PFSK-1 (cell line): ENCODE measurements at regions not wholly inside any gene's neighbourhood (a gene's known extent, or its start where the extent isn't known, plus 50 kb on each side); places are given as distances from the start of the nearest gene placed in this dataset.

Experiments
- FOXP2 ChIP-seq: optimal IDR thresholded peaks from 2 replicates; pipeline ENCODE3; 2011; ENCODE audit warnings: borderline replicate concordance, control low read depth, inconsistent platforms; ENCODE audit not compliant: insufficient read depth; ENCODE audit errors: extremely low read length, extremely low read depth
- POLR2AphosphoS5 ChIP-seq: IDR thresholded peaks from 2 replicates; pipeline ENCODE4 v1.6.1; 2012; ENCODE audit warnings: low read depth, mild to moderate bottlenecking, control low read depth, low read length, moderate library complexity
- SIN3A ChIP-seq: IDR thresholded peaks from 2 replicates; pipeline ENCODE4 v1.6.1; 2012; ENCODE audit warnings: mild to moderate bottlenecking, low read length, moderate library complexity, borderline replicate concordance; ENCODE audit not compliant: insufficient read depth
- TAF1 ChIP-seq: IDR thresholded peaks from 2 replicates; pipeline ENCODE4 v1.6.1; 2012; ENCODE audit warnings: low read length, control low read depth, borderline replicate concordance; ENCODE audit not compliant: insufficient read depth
- TF ChIP-seq, protein P1 (sequence below), 2 experiments: IDR thresholded peaks; 2 replicates each; pipeline versions ENCODE4 v1.6.1 to v1.8.0; 2011 to 2012; ENCODE audit warnings: low read depth in 2 of 2, low read length in 2 of 2, control low read depth in 1 of 2, inconsistent platforms in 1 of 2, mild to moderate bottlenecking in 1 of 2, moderate library complexity in 1 of 2; ENCODE audit not compliant: insufficient read depth in 1 of 2

- TF ChIP-seq FOXP2 (no peak), SIN3A (no peak), POLR2AphosphoS5 (no peak), TAF1 (no peak)
- TF ChIP-seq, protein P1, sequence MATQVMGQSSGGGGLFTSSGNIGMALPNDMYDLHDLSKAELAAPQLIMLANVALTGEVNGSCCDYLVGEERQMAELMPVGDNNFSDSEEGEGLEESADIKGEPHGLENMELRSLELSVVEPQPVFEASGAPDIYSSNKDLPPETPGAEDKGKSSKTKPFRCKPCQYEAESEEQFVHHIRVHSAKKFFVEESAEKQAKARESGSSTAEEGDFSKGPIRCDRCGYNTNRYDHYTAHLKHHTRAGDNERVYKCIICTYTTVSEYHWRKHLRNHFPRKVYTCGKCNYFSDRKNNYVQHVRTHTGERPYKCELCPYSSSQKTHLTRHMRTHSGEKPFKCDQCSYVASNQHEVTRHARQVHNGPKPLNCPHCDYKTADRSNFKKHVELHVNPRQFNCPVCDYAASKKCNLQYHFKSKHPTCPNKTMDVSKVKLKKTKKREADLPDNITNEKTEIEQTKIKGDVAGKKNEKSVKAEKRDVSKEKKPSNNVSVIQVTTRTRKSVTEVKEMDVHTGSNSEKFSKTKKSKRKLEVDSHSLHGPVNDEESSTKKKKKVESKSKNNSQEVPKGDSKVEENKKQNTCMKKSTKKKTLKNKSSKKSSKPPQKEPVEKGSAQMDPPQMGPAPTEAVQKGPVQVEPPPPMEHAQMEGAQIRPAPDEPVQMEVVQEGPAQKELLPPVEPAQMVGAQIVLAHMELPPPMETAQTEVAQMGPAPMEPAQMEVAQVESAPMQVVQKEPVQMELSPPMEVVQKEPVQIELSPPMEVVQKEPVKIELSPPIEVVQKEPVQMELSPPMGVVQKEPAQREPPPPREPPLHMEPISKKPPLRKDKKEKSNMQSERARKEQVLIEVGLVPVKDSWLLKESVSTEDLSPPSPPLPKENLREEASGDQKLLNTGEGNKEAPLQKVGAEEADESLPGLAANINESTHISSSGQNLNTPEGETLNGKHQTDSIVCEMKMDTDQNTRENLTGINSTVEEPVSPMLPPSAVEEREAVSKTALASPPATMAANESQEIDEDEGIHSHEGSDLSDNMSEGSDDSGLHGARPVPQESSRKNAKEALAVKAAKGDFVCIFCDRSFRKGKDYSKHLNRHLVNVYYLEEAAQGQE (IDR thresholded peaks at IDR 0.05; ENCODE audit: insufficient read depth in 1 of 2, low read depth in 2 of 2, low read length in 2 of 2) = no peak
These were observed 103.1 kb downstream of the IER5 start for GRCh38 chr1:181191494-181192040.

- TF ChIP-seq POLR2AphosphoS5 (no peak), SIN3A (no peak)
- TF ChIP-seq, protein P1 (IDR thresholded peaks at IDR 0.05; ENCODE audit: insufficient read depth in 1 of 2, low read depth in 2 of 2, low read length in 2 of 2) = no peak
These were observed 103.8 kb downstream of the IER5 start for GRCh38 chr1:181192316-181192715.

- TF ChIP-seq TAF1 (no peak), FOXP2 (no peak), SIN3A (no peak), POLR2AphosphoS5 (no peak)
- TF ChIP-seq, protein P1 (IDR thresholded peaks at IDR 0.05; ENCODE audit: insufficient read depth in 1 of 2, low read depth in 2 of 2, low read length in 2 of 2) = no peak
These were observed 114.6 kb downstream of the IER5 start for GRCh38 chr1:181202986-181203555.

- TF ChIP-seq POLR2AphosphoS5 (no peak), FOXP2 (no peak), TAF1 (no peak), SIN3A (no peak)
- TF ChIP-seq, protein P1 (IDR thresholded peaks at IDR 0.05; ENCODE audit: insufficient read depth in 1 of 2, low read depth in 2 of 2, low read length in 2 of 2) = no peak
These were observed 116.0 kb downstream of the IER5 start for GRCh38 chr1:181204530-181204929.

DNA sequence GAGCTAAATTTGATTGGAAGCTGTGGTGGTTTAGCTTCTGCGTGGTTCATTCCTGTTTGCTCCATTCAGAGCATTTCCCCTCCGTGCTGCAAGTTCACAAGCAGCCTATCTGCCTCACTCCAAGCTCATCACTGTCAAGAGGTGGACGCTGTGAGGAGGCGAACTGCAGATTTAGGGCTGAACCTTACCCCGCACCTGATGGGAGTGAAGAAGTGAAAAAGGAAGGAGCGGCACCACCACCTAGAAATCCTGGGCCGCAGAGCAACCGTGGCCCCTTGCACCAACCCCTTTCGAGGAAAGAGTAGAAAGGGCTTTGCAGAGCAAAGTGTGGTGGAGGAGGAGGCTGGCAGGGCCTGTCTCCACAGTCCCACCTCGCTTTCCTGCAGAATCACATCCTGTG lies 117.4 kb downstream of the IER5 start:
- no peak for TF ChIP-seq SIN3A

- TF ChIP-seq POLR2AphosphoS5 (no peak), TAF1 (no peak), SIN3A (no peak), FOXP2 (no peak)
- TF ChIP-seq, protein P1 (IDR thresholded peaks at IDR 0.05; ENCODE audit: insufficient read depth in 1 of 2, low read depth in 2 of 2, low read length in 2 of 2) = no peak
These were observed 118.0 kb downstream of the IER5 start for GRCh38 chr1:181206513-181206912.
